ENCODE measurements at regions not wholly inside any gene's neighbourhood (a gene's known extent, or its start where the extent isn't known, plus 50 kb on each side); places are given as distances from the start of the nearest gene placed in this dataset.
"Not testable (repeated sequence)": the region's sequence is repeated elsewhere in the genome, so short reads cannot be mapped to it uniquely, and the experiment has no call there.

DNA sequence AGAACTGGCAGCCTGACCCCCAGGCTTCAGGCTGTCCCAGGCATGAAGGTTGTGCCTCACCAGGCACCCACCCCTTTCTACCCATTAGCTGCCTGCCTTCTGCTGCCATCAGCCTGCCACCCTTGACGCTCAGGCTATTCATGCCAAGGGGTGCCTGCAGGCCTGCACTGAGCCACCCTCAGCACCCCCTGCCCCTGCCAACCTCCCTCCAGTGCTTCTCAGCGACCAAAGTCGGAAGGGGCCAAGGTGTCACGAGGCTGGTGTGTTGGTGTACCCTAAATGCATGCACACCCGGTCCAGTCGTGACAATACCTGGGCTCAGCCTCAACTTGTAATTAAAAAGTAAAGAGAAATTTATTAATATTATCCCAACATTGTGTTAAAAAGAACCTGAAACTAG is 422.7 kb downstream of the ARL4A start:
- ATAC-seq (replicated peaks; ENCODE audit: extremely low read depth, poor library complexity, severe bottlenecking) (no peak), DNase-seq (ENCODE audit: low spot score in 2 of 2) (no peak)
- H3K27me3 Mint-ChIP-seq: peaks cover 7% of the 10 kb centered on the region
- H3K27ac Mint-ChIP-seq (ENCODE audit: low read depth): no peak overlapping the region
- H3K36me3 Mint-ChIP-seq (ENCODE audit: insufficient read depth): no peaks in the 10 kb centered on the region
- H3K9me3 Mint-ChIP-seq: no peaks in the 10 kb centered on the region
- H3K4me1 Mint-ChIP-seq: no peaks in the 10 kb centered on the region
- H3K4me3 Mint-ChIP-seq: no peak overlapping the region

DNA sequence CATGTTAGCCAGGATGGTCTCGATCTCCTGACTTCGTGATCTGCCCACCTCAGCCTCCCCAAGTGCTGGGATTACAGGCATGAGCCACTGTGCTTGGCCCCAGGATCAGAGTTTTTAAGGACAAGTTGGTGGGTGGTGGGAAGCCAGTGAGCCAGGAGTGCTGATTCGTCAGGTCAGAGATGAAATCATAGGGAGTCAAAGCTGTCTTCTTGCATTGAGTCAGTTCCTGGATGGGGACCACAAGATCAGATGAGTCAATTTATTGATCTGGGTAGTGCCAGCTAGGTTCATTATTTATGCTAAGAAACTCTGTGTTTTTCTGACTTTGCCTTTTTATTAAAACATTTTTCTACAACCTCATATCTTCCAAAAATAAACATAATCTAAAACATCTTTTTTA is 423.8 kb downstream of the ARL4A start:
- Mint-ChIP-seq H3K27me3 (peaks cover 9% of the 10 kb centered on the region), H3K27ac (ENCODE audit: low read depth) (no peak overlapping the region), H3K9me3 (no peaks in the 10 kb centered on the region), H3K4me1 (no peaks in the 10 kb centered on the region), H3K36me3 (ENCODE audit: insufficient read depth) (no peaks in the 10 kb centered on the region), H3K4me3 (no peak overlapping the region)
- ATAC-seq (replicated peaks; ENCODE audit: extremely low read depth, poor library complexity, severe bottlenecking): no peak
- no peak for DNase-seq (ENCODE audit: low spot score in 2 of 2)

DNA sequence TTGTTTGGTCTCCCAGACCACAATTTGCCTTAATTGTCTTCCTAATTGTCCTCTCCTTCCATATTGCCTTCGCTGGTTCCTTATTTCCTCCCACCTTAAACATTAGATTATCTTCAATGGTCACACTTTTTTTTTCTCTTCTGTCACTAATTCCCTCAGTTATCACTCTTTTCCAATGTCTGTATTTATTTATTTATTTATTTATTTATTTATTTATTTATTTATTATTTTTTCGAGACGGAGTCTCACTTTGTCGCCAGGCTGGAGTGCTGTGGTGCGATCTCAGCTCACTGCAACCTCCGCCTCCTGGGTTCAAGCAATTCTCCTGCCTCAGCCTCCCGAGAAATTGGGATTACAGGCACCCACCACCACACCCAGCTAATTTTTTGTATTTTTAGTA is 426.8 kb downstream of the ARL4A start:
- H3K4me3 Mint-ChIP-seq; H3K27me3 Mint-ChIP-seq; DNase-seq (ENCODE audit: low spot score in 2 of 2); H3K4me1 Mint-ChIP-seq; H3K9me3 Mint-ChIP-seq; H3K27ac Mint-ChIP-seq (ENCODE audit: low read depth); ATAC-seq (replicated peaks; ENCODE audit: extremely low read depth, poor library complexity, severe bottlenecking); H3K36me3 Mint-ChIP-seq (ENCODE audit: insufficient read depth): not testable (repeated sequence)

DNA sequence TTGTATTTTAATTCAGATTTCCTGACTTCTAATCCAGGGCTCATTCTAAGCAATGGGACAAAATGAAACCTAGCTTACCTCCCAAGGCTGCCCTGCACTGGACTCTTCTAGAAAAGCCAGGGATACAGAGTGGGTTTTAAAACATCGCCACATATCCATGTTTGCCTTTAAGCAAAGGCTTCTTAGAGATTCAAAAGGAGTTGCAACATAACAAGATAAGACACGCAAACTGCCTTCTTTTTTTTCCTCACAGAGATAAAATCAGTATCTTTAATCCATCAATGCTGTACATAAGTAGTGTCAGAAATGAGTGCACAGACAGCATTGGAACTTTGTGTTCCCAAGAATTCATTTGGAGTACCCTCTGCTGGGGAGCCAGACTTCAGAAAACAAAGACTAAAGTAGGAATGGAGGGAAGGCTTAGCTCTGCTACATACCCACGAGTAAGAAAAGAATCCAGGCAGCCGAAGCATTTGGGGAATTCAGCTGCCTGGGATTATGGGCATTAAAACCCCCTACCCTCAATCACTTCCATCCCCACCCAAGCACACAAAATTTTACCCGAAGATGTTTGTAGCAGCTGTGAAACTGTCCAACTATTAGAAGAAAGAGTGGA is 427.8 kb downstream of the ARL4A start:
- Mint-ChIP-seq H3K27ac (ENCODE audit: low read depth) (no peak overlapping the region), H3K27me3 (peaks cover 9% of the 10 kb centered on the region), H3K36me3 (ENCODE audit: insufficient read depth) (no peaks in the 10 kb centered on the region), H3K9me3 (no peaks in the 10 kb centered on the region), H3K4me3 (no peak overlapping the region), H3K4me1 (no peaks in the 10 kb centered on the region)
- no peak for DNase-seq (ENCODE audit: low spot score in 2 of 2)
- no peak for ATAC-seq (replicated peaks; ENCODE audit: extremely low read depth, poor library complexity, severe bottlenecking)

DNA sequence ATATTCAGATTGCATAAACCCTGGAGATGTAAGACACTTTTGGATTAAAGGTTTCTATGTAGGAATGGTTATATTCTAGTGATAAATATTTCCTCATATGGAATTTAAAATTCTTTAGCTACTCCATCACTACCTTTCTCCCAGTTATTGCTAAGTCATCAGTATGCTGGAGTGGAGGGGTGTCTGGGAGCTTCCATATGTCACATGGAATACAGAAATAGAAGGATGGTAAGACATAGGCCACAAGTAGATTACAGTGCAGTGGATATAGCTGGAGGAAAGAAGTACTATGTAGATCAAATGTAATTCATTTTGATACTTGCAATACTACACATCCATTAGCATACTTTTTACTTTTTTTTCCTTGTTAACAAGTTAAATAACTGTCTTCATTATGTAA is 428.4 kb downstream of the ARL4A start:
- H3K4me3 Mint-ChIP-seq: no peak overlapping the region
- DNase-seq (ENCODE audit: low spot score in 2 of 2) (no peak), ATAC-seq (replicated peaks; ENCODE audit: extremely low read depth, poor library complexity, severe bottlenecking) (no peak)
- H3K9me3 Mint-ChIP-seq: no peaks in the 10 kb centered on the region
- H3K4me1 Mint-ChIP-seq: no peaks in the 10 kb centered on the region
- H3K27me3 Mint-ChIP-seq: peaks cover 9% of the 10 kb centered on the region
- no peak overlapping the region for H3K27ac Mint-ChIP-seq (ENCODE audit: low read depth)
- no peaks in the 10 kb centered on the region for H3K36me3 Mint-ChIP-seq (ENCODE audit: insufficient read depth)

DNA sequence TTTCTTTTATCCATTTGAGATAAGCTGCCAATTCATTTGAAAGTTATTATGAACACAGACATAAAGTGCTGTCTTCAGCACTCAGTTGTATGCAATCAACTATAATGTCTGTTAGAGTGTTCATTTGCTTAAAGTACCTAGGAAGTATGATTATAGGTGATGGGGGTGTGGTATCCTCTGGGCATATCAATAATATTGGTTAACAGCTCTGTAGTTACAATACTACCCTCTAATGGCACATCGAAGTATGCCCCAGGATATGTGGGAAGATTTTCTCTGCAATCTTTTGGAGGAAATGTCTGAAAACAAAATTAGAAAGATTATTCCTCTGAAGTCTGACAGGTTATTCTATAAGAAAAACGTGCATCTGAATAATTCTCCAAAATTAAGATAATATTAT is 429.7 kb downstream of the ARL4A start:
- ATAC-seq (replicated peaks; ENCODE audit: extremely low read depth, poor library complexity, severe bottlenecking) (no peak), DNase-seq (ENCODE audit: low spot score in 2 of 2) (no peak)
- no peaks in the 10 kb centered on the region for H3K4me1 Mint-ChIP-seq
- no peak overlapping the region for H3K4me3 Mint-ChIP-seq
- H3K27me3 Mint-ChIP-seq: peaks cover 9% of the 10 kb centered on the region
- no peaks in the 10 kb centered on the region for H3K36me3 Mint-ChIP-seq (ENCODE audit: insufficient read depth)
- H3K27ac Mint-ChIP-seq (ENCODE audit: low read depth): no peak overlapping the region
- no peaks in the 10 kb centered on the region for H3K9me3 Mint-ChIP-seq

DNA sequence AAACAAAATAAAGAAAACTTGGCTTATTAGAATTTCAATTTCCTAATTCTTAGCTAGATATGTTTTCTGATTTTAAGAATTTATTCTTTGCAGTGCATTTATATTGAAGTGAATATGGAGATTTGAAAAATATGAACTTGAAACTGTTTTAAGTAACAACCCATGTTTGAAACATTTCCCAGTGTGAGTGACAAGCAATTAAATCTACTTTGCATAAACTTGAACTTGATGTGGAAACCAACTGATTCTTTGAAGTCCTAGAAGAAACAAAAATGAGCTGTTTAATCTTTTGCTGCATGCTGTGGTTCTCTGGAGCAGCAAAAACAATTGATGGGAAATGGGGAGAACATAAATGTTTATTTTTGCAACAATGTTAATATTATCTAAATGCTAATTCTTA is 430.2 kb downstream of the ARL4A start:
- no peak for ATAC-seq (replicated peaks; ENCODE audit: extremely low read depth, poor library complexity, severe bottlenecking)
- no peaks in the 10 kb centered on the region for H3K9me3 Mint-ChIP-seq
- H3K36me3 Mint-ChIP-seq (ENCODE audit: insufficient read depth): no peaks in the 10 kb centered on the region
- H3K27ac Mint-ChIP-seq (ENCODE audit: low read depth): no peak overlapping the region
- DNase-seq (ENCODE audit: low spot score in 2 of 2): no peak
- no peaks in the 10 kb centered on the region for H3K4me1 Mint-ChIP-seq
- peaks cover 9% of the 10 kb centered on the region for H3K27me3 Mint-ChIP-seq
- no peak overlapping the region for H3K4me3 Mint-ChIP-seq

DNA sequence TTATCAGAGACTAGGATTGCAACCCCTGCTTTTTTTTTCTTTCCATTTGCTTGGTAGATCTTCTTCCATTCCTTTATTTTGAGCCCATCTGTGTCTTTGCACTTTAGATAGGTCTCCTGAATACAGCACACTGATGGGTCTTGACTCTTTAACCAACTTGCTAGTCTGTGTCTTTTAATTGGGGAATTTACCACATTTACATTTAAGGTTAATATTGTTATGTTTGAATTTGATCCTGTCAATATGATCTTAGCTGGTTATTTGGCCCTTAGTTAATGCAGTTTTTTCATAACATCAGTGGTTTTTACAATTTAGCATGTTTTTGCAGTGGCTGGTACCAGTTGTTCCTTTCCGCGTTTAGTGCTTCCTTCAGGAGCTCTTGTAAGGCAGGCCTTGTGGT is 437.2 kb downstream of the ARL4A start:
- H3K4me3 Mint-ChIP-seq; H3K27ac Mint-ChIP-seq (ENCODE audit: low read depth); H3K4me1 Mint-ChIP-seq; ATAC-seq (replicated peaks; ENCODE audit: extremely low read depth, poor library complexity, severe bottlenecking); H3K36me3 Mint-ChIP-seq (ENCODE audit: insufficient read depth); DNase-seq (ENCODE audit: low spot score in 2 of 2): not testable (repeated sequence)
- Mint-ChIP-seq H3K9me3 (peaks cover 12% of the 10 kb centered on the region), H3K27me3 (peaks cover 15% of the 10 kb centered on the region)

DNA sequence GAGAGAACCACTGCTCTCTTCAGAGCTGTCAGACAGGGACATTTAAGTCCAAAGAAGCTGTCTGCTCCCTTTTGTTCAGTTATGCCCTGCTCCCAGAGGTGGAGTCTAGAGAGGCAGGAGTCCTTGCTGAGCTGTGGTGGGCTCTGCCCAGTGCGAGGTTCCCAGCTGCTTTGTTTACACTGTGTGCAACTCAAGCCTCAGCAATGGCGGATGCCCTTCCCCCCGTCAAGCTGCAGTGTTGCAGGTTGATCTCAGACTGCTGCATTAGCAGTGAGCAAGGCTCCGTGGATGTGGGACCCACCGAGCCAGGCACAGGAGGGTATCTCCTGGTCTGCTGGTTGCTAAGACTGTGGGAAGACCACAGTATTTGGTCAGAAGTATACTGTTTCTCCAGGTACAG is 438.9 kb downstream of the ARL4A start:
- no peak for ATAC-seq (replicated peaks; ENCODE audit: extremely low read depth, poor library complexity, severe bottlenecking)
- H3K27ac Mint-ChIP-seq (ENCODE audit: low read depth): no peak overlapping the region
- peaks cover 2% of the 10 kb centered on the region for H3K36me3 Mint-ChIP-seq (ENCODE audit: insufficient read depth)

DNA sequence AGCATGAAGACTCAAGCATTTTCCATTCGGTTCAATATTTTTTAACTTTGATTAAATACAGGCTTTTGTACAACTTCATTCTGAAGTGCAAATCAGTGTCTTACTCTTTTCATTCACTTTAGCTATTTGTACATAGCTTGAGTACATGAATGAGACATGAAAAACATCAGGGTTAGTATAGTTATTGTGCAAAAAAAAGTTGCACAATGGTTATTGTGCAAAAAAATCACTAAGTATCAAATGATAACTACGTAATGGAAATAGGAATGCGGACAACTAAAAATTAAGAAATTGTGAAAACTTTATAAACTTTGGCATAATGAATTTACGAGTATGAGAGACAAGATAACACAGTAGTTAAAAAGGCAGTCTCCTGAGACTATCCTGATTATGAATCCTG is 442.9 kb downstream of the ARL4A start:
- H3K27me3 Mint-ChIP-seq: peaks cover 9% of the 10 kb centered on the region
- ATAC-seq (replicated peaks; ENCODE audit: extremely low read depth, poor library complexity, severe bottlenecking) (no peak), DNase-seq (ENCODE audit: low spot score in 2 of 2) (no peak)
- peaks cover 2% of the 10 kb centered on the region for H3K36me3 Mint-ChIP-seq (ENCODE audit: insufficient read depth)
- H3K4me1 Mint-ChIP-seq: no peaks in the 10 kb centered on the region
- peaks cover 4% of the 10 kb centered on the region for H3K9me3 Mint-ChIP-seq
- no peak overlapping the region for H3K27ac Mint-ChIP-seq (ENCODE audit: low read depth)
- no peak overlapping the region for H3K4me3 Mint-ChIP-seq

More for the DNA sequence above, 438.9 kb downstream of the ARL4A start:
- H3K4me1 Mint-ChIP-seq: no peaks in the 10 kb centered on the region
- peaks cover 12% of the 10 kb centered on the region for H3K9me3 Mint-ChIP-seq
- DNase-seq (ENCODE audit: low spot score in 2 of 2): no peak
- H3K27me3 Mint-ChIP-seq: peaks cover 15% of the 10 kb centered on the region
- no peak overlapping the region for H3K4me3 Mint-ChIP-seq

DNA sequence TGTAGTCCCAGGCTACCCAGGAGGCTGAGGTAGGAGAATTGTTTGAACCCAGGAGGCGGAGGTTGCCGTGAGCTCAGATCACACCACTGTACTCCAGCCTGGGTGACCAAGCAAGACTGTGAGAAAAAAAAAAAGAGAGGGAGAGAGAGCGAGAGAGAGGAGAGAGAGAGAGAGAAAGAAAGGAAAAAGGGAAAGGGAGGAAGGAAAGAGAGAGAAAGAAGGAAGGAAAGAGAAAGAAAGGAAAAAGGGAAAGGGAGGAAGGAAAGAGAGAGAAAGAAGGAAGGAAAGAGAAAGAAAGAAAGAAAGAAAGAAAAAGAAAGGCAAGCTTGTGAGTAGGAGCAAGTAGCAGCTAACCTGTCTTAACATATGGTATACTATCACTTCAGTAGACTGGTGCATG is 443.5 kb downstream of the ARL4A start:
- not testable (repeated sequence) for DNase-seq (ENCODE audit: low spot score in 2 of 2); H3K27me3 Mint-ChIP-seq; H3K36me3 Mint-ChIP-seq (ENCODE audit: insufficient read depth)

DNA sequence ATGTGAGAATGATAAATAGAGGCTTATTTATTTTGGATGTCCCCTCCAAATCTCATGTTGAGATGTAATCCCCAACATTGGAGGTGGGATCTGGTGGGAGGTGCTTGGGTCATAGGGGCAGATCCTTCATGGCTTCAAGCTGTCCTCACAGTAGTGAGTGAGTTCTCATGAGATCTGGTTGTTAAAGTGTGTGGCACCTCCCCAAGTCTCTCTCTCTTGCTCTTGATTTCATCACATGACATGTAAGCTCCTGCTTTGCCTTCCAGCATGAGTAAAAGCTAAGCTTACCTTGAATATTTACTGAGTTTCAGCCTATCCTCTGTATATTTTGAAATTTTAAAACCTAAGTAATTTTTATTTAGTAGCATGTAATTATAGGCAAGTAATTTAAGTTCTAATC is 444.9 kb downstream of the ARL4A start:
- H3K36me3 Mint-ChIP-seq (ENCODE audit: insufficient read depth): peaks cover 2% of the 10 kb centered on the region
- H3K27ac Mint-ChIP-seq (ENCODE audit: low read depth): no peak overlapping the region
- H3K4me3 Mint-ChIP-seq: no peak overlapping the region
- peaks cover 9% of the 10 kb centered on the region for H3K27me3 Mint-ChIP-seq
- DNase-seq (ENCODE audit: low spot score in 2 of 2) (no peak), ATAC-seq (replicated peaks; ENCODE audit: extremely low read depth, poor library complexity, severe bottlenecking) (no peak)
- H3K4me1 Mint-ChIP-seq: no peaks in the 10 kb centered on the region
- no peaks in the 10 kb centered on the region for H3K9me3 Mint-ChIP-seq

More for the DNA sequence above, 443.5 kb downstream of the ARL4A start:
- H3K9me3 Mint-ChIP-seq; H3K27ac Mint-ChIP-seq (ENCODE audit: low read depth); H3K4me3 Mint-ChIP-seq; H3K4me1 Mint-ChIP-seq; ATAC-seq (replicated peaks; ENCODE audit: extremely low read depth, poor library complexity, severe bottlenecking): not testable (repeated sequence)

DNA sequence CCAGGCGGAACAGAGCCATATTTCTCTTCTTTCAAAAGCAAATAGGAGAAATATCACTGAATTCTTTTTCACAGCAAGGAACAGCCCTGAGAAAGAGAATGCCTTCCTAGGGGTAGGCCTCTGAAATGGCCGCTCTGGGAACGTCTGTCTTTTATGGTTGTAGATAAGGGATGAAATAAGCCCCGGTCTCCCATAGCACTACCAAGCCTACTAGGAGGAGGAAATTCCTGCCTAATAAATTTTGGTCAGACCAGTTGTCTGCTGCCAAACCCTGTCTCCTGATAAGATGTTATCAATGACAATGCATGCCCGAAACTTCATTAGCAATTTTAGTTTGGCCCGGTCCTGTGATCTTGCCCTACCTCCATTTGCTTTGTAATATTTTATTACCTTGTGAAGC is 448.9 kb downstream of the ARL4A start:
- not testable (repeated sequence) for H3K4me3 Mint-ChIP-seq; H3K9me3 Mint-ChIP-seq; DNase-seq (ENCODE audit: low spot score in 2 of 2); H3K27ac Mint-ChIP-seq (ENCODE audit: low read depth); H3K27me3 Mint-ChIP-seq; ATAC-seq (replicated peaks; ENCODE audit: extremely low read depth, poor library complexity, severe bottlenecking); H3K36me3 Mint-ChIP-seq (ENCODE audit: insufficient read depth); H3K4me1 Mint-ChIP-seq

DNA sequence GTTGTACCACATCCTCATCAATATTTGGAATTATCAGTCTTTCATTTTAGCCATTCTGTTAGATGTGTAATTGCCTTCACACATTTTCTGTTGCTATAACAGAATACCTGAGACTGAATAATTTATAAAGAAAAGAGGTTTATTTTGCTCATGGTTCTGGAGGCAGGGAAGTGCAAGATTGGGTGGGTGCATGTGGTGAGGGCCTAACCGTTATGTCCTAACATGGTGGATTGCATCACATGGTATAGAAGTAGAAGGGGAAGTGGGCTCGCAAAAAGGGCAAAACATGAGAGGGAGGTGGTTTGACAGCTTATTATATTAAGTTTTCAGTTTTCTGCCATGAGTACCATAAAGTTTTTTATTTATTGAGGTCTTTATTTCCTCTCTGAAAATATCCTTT is 452.0 kb downstream of the ARL4A start:
- Mint-ChIP-seq H3K4me1 (no peaks in the 10 kb centered on the region), H3K36me3 (ENCODE audit: insufficient read depth) (no peaks in the 10 kb centered on the region), H3K27ac (ENCODE audit: low read depth) (no peak overlapping the region), H3K9me3 (no peaks in the 10 kb centered on the region), H3K4me3 (no peak overlapping the region), H3K27me3 (no peaks in the 10 kb centered on the region)
- DNase-seq (ENCODE audit: low spot score in 2 of 2) (no peak), ATAC-seq (replicated peaks; ENCODE audit: extremely low read depth, poor library complexity, severe bottlenecking) (no peak)

Data from central memory CD8-positive, alpha-beta T cell (primary cell).